ENCODE measurements at regions not wholly inside any gene's neighbourhood (a gene's known extent, or its start where the extent isn't known, plus 50 kb on each side); places are given as distances from the start of the nearest gene placed in this dataset.
A peak's percentile ranks its signal among the peaks of the same experiment; 100 is the strongest.

- H3K36me3 ChIP-seq (ENCODE audit: control insufficient read depth, insufficient read depth, low read length), result no peaks in the 10 kb centered on the region
- H2BK15ac ChIP-seq (ENCODE audit: low read depth, low read length), result peak overlapping the region; percentile 90; the same call in 2 of the 3 replicates
- H4K20me1 ChIP-seq (ENCODE audit: insufficient read depth, low read length), result no peaks in the 10 kb centered on the region
- peaks cover 0 to 12% of the 10 kb centered on the region in 2 experiments; a peak in 2 of 4 replicates for H3K79me1 ChIP-seq (ENCODE audit: low read depth in 1 of 2, low read length in 2 of 2)
- H3K27me3 ChIP-seq (ENCODE audit: control insufficient read depth, insufficient read depth, low read length), result no peaks in the 10 kb centered on the region
- dilution Hi-C loops (cut with HindIII; ENCODE audit: low sequenced_read_pairs, unreplicated experiment), result no loop called here
- ChIA-PET CTCF (no interaction called here), POLR2A (ENCODE audit: unreplicated experiment) (no interaction called here)
- H3K27ac ChIP-seq (ENCODE audit: insufficient read depth, low read length), result no peak overlapping the region
- H3K56ac ChIP-seq (ENCODE audit: extremely low read depth, insufficient read depth, low read length), result peak overlapping the region; percentile 24; the same call in 1 of the 2 replicates
- peak overlapping the region; percentile 91 for H3K4ac ChIP-seq (ENCODE audit: low read depth, low read length)
- H3K4me1 ChIP-seq (ENCODE audit: control insufficient read depth, insufficient read depth, low read length), result peaks cover 30% of the 10 kb centered on the region
- TF ChIP-seq NFE2L2 (IDR thresholded peaks at IDR 0.05; ENCODE audit: low read depth, low read length), result no peak
- no peak for TF ChIP-seq SMC3 (IDR thresholded peaks at IDR 0.05; ENCODE audit: low read depth, low read length)
- no peak for TF ChIP-seq POLR2A (IDR thresholded peaks at IDR 0.05; ENCODE audit: low read depth, low read length)
- TF ChIP-seq MXI1 (IDR thresholded peaks at IDR 0.05; ENCODE audit: borderline replicate concordance, low read depth, low read length), result no peak
- no peak for TF ChIP-seq RAD21 (IDR thresholded peaks at IDR 0.05; ENCODE audit: low read length)
- no peak for TF ChIP-seq ELK1 (IDR thresholded peaks at IDR 0.05; ENCODE audit: borderline replicate concordance, low read depth, low read length)
- no peak for TF ChIP-seq RFX5 (IDR thresholded peaks at IDR 0.05; ENCODE audit: low read depth, low read length)
- no peak for TF ChIP-seq CTCF (conservative IDR thresholded peaks at IDR 0.05; ENCODE audit: low read depth, low read length)
- TF ChIP-seq USF2 (IDR thresholded peaks at IDR 0.05; ENCODE audit: low read depth, low read length), result no peak
- TF ChIP-seq MAFK (IDR thresholded peaks at IDR 0.05; ENCODE audit: low read depth, low read length), result no peak
- TF ChIP-seq CHD1 (IDR thresholded peaks at IDR 0.05; ENCODE audit: low read depth, low read length), result no peak
- no peak for TF ChIP-seq FOS (IDR thresholded peaks at IDR 0.05; ENCODE audit: low read depth, low read length)
- no peak for TF ChIP-seq BHLHE40 (IDR thresholded peaks at IDR 0.05; ENCODE audit: low read depth, low read length)
- no peak for TF ChIP-seq CEBPB (IDR thresholded peaks at IDR 0.05; ENCODE audit: low read depth, low read length)
- no peak for TF ChIP-seq MAZ (IDR thresholded peaks at IDR 0.05; ENCODE audit: borderline replicate concordance, low read depth, low read length)
- TF ChIP-seq RCOR1 (IDR thresholded peaks at IDR 0.05; ENCODE audit: insufficient replicate concordance, low read length), result no peak
- ATAC-seq (ENCODE audit: low read depth) (no peak), DNase-seq (no peak)
- H4K91ac ChIP-seq (ENCODE audit: insufficient read depth, low read depth, low read length), result peak overlapping the region; percentile 84
- no CpG with 5 or more reads among the region's 1 CpG for WGBS, 2 experiments (ENCODE audit: extremely low coverage in 2 of 2, insufficient read length in 1 of 2)
- no peak overlapping the region for H2BK5ac ChIP-seq (ENCODE audit: low read depth, low read length, poor library complexity, severe bottlenecking)
- no peak overlapping the region; the same call in 1 of the 2 replicates for H3K23ac ChIP-seq (ENCODE audit: low read depth, low read length)
- BruUV-seq (replicated peaks), result no TSS peak
- H4K8ac ChIP-seq (ENCODE audit: low read depth in 2 of 2, low read length in 2 of 2), result peak overlapping the region in 1 of 2 experiments; percentile 10; a peak in 1 of 4 replicates
- H3K4me2 ChIP-seq (ENCODE audit: low read depth, low read length), result no peak overlapping the region
- no peak overlapping the region for H4K5ac ChIP-seq (ENCODE audit: low read depth, low read length)
- H3K9ac ChIP-seq (ENCODE audit: low read depth, low read length), result no peak overlapping the region
- H3K9me3 ChIP-seq (ENCODE audit: control insufficient read depth, insufficient read depth, low read length), result 0 out of 2 replicates have a peak, but pooled peaks cover 2% of the 10 kb centered on the region
- H2AK5ac ChIP-seq (ENCODE audit: low read depth, low read length), result peak overlapping the region; percentile 94
- in situ Hi-C loops (cut with MboI; ENCODE audit: low sequenced_read_pairs), result no loop called here
- peak overlapping the region; percentile 26 for H3K14ac ChIP-seq (replicated peaks; ENCODE audit: low read depth, low read length)
- no peak overlapping the region for H2AFZ ChIP-seq (replicated peaks; ENCODE audit: low read length, poor library complexity)
- H2BK120ac ChIP-seq (ENCODE audit: low read depth, low read length), result peak overlapping the region; percentile 96
- H3K9me1 ChIP-seq (ENCODE audit: insufficient read depth, low read length), result peaks cover 33% of the 10 kb centered on the region
- H2AK9ac ChIP-seq (replicated peaks; ENCODE audit: low read depth, low read length, poor library complexity), result no peak overlapping the region
- H3K18ac ChIP-seq (ENCODE audit: low read depth, low read length), result no peak overlapping the region
- intact Hi-C loops (cut with micrococcal nuclease), result no loop called here
- H2BK20ac ChIP-seq (ENCODE audit: low read depth, low read length), result peak overlapping the region; percentile 99; the same call in 1 of the 2 replicates
- H3K4me3 ChIP-seq (ENCODE audit: insufficient read depth, low read depth, low read length), result no peak overlapping the region
Observed at GRCh38 chr1:94619731-94620130, 78.2 kb upstream of the F3 start.
